Stimulated activated CD4-positive, alpha-beta T cell treated with anti-CD3 and anti-CD28 coated beads, Interleukin-2, amount 100 ng/mL, for 4 hours (primary cell): ENCODE measurements at regions not wholly inside any gene's neighbourhood (a gene's known extent, or its start where the extent isn't known, plus 50 kb on each side); places are given as distances from the start of the nearest gene placed in this dataset.
"Not testable (repeated sequence)": the region's sequence is repeated elsewhere in the genome, so short reads cannot be mapped to it uniquely, and the experiment has no call there.

Experiments used
- DNase-seq: peaks from one replicate; pipeline ENCODE4 v3.0.0-alpha.2; 2020; ENCODE audit warnings: low read depth

GRCh38 chr6:160804639-160805038, 102.6 kb downstream of the PLG start:
- DNase-seq, result no peak

GRCh38 chr6:160808263-160808662, 106.2 kb downstream of the PLG start:
- DNase-seq, result no peak

DNA sequence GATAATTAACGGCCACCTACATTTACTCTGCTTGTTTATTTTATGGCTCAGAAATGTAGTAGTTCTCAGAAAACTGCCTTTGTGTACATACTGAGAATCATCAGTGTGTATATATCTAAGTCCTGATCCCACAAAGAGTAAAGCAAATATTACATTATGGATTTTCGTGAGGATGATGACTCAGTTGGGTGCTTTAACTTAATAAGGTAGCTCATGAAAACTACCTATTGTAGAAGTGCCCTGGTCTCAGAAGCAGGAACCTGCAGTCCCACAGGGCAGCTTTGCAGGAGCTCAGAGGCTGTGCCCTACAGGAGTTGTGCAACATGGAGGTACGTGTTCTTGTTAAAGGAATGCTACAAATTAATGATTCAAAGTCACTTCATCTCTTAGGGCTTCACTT, 108.2 kb downstream of the PLG start:
- DNase-seq, result no peak

- DNase-seq, result no peak
These were observed 110.1 kb downstream of the PLG start for GRCh38 chr6:160812097-160812496.

DNA sequence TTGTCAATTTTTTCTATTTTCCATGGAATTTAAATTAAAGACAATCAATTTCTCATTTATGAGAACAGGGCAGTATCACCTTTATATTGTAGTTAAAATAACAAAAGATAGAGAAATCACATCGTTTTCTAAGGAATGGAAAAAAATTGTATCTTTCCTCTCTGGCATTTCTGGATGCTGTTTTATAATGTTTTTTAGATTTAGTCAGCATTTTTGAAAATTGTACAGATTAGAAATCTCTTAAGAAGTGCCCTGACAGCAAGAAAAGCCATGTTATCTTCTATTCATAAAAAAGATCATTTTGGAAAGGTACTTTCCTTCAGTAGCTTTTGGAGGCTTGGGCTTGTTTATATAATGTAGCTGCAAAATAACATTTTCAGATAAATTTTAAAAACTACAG, 116.9 kb downstream of the PLG start:
- no peak for DNase-seq

GRCh38 chr6:160820661-160821060, 118.6 kb downstream of the PLG start:
- DNase-seq, result not testable (repeated sequence)

DNA sequence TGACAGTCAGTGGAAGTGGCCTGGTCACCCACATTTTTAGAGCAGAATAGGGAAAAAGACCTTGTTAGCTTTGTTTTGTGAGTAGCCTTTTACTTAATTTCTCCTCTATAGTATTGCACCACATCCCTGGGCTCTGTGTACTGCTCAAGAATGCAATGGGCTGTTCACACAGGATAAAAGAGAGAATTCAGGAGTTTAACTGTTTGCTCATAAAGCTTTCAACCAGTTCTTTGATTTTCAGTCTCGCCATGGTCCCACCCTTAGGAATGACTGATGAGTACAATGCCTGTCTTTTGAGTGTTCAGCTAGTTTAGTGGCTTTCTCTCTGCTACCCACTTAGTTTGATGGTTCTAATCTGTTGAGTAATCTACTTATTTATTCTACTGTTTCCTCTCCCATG, 129.7 kb downstream of the PLG start:
- DNase-seq, result no peak

DNA sequence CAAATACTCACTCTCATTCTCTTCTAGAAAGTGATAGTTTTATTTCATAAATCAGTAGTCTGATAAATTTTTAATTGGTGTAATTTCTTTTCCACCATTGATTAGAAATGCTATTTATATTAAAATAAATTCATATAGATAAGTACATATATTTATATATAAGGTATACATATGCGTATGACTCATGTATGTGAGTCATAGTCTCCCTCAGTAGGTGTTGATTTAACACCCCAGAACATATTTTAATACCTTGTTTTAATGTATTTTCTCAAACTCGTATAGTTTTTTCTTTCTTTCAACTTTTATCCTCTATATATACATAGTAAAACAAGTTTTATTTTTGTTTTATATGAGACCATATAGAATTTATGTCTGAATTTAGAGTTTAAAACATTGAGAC, 130.4 kb downstream of the PLG start:
- no peak for DNase-seq

GRCh38 chr6:160837146-160837545, 135.1 kb downstream of the PLG start:
- DNase-seq, result no peak

GRCh38 chr6:160851031-160851430, 140.5 kb upstream of the MAP3K4 start:
- DNase-seq, result no peak

GRCh38 chr6:160853946-160854345, 137.6 kb upstream of the MAP3K4 start:
- no peak for DNase-seq

DNA sequence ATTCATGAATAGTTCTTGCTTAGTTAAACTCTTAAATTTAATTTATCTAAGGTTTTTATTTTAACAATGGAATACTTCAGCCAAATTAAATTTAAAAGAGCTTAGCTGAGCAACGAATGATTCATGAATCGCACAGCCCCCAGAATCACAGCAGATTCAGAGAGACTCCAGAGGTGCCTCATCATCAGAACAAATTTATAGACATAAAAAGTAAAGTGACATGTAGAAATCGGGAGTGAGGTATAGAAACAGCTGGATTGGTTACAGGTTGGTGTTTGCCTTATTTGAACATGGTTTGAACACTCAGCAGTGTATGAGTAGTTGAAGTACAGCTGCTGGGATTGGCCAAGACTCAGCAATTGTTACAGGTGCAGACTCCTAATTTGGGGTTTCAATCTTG, 132.7 kb upstream of the MAP3K4 start:
- DNase-seq, result no peak

DNA sequence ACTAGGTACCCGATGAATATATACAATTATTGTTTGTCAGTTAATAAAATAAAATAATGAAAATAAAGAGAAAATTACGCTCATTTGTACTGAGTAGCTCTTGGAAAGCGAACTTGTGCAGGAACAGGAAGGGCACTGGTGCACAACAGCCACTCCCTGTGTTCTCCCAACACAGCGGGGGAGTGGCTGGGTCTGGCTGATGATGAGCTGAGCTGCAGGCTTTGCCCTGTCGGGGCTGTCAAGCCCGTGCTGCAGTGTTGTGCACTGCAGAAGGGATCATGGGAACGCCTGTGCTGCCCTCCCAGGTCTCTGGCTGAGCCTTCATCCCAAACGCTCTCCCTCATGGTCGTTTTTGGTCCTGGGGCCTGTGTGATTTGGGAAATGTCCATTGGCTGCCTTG, 131.7 kb upstream of the MAP3K4 start:
- no peak for DNase-seq

DNA sequence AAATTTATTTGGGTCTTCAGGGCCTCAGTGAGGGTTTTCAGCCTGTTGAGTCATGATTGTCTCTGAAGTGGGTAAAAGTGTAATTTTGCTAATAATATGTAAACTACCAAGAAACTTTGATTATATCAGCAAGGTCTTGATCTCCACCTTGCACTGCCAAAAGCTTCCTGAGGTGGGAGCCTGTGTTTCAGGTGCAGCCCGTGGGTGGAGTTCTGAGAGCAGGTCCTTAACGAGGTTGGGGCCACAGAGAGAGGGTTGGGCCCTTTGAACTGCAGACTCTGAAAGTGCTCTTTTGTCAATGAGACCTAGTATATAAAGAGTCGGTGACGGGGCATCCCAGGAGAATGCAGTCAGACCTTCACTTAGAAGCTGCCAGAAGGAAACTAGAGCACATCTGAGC, 129.7 kb upstream of the MAP3K4 start:
- DNase-seq, result no peak

DNA sequence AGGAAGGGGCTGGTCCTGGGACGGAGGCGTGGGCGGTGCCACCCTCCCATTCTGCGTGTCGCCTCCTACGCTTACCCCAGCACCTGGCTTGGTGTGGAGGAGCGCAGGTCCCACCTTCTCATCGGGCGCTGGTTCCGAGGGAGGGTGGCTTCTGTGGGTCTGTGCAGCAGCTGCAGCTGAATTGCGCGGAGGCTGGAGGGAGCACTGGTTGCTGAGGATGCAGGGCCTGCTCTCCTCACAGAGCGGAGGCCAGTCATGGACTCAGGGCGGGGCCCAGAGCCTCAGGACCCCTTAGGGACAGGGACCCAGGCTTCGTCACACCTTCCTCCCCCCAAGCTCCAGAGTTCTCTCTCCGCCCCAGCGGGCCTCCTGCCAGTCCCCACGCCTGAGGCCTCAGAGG, 127.8 kb upstream of the MAP3K4 start:
- no peak for DNase-seq

DNA sequence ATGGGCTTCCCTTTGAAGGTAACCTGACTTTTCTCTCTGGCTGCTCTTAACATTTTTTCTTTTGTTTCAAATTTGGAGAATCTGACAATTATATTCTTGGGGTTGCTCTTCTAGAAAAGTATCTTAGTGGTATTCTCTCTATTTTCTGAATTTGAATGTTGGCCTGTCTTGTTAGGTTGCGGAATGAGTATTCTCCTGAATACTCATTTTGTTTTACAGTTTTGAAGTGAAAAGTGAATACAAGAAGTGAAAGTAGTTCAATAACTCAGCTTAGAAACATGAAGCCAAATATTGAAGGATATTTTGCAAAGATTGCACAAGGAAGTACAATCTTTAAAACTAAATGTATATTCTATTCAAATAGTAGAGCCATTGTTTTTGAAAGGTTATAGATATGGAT, 120.2 kb upstream of the MAP3K4 start:
- no peak for DNase-seq

DNA sequence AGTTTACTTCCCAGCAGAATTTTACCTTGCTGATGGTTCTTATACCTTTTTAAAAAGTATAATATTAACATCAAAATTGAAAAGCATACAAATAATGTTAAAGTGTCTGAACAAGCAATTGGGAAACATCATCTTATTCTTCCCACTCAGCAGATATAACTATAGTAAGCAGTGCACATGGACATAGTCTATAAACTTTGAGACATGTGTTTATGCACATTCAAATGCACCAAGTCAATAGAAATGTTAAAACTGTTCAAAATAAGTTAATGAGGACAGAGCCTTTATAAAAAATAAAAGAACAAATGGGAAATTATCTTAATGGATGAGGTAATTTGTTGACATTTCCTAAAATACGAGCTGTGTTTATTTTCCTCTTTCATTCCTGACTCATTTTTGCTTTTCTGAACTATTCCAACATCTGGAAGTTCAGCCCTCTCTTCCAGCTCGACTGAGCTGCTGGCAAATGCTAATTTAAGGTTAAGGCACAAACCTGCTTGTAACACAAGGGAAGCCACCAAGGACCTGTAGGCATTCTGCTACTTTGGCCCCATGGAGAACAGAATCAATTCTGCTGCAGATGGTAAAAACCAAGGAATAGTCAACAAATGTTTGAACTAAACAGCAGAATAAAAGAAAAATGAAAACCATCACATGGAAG, 110.3 kb upstream of the MAP3K4 start:
- DNase-seq, result no peak

DNA sequence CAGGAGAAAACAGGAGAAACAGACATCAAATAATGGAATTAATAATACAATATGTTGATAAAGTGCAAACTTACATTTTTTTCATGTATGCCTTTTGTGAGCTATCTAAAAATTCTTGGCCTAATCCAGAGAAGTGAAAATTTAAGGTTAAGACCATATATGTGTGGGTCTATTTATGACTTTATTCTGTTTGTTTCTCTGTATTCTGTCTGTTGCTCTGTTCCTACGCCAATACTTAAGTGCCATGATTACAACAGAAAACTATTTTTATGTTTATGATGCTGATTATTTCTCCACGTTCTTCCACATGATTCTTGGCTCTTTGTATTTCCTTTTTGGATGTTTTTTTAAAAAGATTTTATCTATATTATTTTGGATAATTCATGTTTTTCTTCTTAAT, 109.6 kb upstream of the MAP3K4 start:
- DNase-seq, result no peak

DNA sequence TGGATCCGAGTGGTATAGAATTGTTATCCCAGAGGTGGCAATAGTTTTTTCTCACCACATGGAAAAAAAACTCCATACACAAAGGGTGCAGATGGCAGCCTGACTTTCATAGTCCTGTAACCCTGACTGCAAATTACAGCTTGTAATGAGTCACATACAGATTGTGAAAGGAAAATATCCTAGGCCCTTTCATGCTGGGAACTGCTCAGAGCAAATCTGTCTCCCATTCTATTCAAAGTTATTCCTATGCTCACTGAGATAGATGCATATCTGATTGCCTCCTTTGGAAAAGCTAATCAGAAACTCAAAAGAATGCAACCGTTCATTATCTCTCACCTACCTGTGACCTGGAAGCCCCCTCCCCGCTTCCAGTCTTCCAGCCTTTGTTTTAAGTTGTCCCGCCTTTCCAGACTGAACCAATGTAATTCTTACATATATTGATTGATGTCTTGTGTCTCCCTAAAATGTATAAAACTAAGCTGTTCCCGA, 108.7 kb upstream of the MAP3K4 start:
- DNase-seq, result no peak

DNA sequence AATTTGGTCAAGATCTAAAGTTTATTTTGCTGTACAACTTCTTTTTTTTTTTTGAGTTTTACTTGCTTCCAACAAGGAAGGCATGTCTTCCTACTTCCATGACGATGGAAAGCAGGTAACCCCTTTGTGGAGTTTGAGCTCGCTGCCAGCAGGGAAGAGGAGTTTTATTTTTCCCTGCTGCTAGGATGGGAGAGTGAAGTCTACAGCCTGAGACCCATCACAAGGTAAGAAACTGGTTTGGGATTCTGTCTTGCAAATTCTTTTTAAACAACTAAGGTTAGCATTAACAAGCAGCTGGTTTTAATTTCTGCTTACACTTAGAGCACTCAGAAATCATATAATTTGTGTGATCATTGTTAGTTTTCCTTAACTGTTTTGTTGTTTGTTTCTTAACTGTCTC, 108.0 kb upstream of the MAP3K4 start:
- DNase-seq, result no peak

- DNase-seq, result no peak
These were observed 107.6 kb upstream of the MAP3K4 start for GRCh38 chr6:160883999-160884398.

GRCh38 chr6:160889148-160889547, 102.4 kb upstream of the MAP3K4 start:
- DNase-seq, result not testable (repeated sequence)

DNA sequence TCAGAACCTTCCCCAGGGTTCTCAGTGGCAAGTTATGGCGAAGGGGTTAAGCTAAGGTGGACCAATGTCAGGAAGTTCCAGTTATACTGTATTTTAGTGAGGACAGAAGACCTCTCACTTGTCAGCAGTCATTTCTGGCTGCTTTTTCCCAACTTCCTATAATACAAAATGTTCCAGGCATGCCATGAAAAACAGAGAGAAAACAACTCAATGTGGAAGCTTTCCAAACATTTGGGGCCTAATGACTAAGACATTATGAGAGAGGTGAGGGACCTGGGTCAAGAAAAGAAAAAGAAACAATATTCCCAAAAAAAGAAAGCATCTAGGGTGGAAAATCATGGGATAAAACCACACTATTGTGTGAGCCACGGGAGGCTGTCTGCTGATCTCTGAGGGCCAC, 99.9 kb upstream of the MAP3K4 start:
- no peak for DNase-seq

DNA sequence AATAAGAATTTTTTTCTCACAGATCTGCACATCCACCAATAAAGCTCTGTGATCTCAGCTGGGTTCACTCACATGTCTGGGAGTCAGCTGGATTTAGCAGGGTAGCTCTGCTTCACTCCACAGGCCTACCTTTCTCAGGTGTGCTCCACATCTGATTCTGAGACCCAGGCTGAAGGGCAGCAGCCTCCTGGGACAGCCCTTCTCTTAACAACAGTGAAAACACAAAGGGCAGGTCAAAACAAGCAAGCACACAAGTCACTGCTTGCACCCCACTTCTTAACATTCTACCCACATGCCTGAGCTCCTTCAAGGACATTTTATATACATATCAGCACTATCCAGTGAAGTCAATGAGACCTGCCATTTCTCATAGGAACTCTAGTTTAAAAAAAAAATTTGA, 96.0 kb upstream of the MAP3K4 start:
- no peak for DNase-seq
